PC-3 (cell line): ENCODE measurements at regions not wholly inside any gene's neighbourhood (a gene's known extent, or its start where the extent isn't known, plus 50 kb on each side); places are given as distances from the start of the nearest gene placed in this dataset.

ENCODE experiments used
- CTCF ChIP-seq: fragments of 300-600 bp; sonication (generic); conservative IDR thresholded peaks from 2 replicates; pipeline ENCODE4 v1.5.1; 2017; ENCODE audit warnings: antibody characterized with exemption, low read depth, mild to moderate bottlenecking, low read length
- EZH2 ChIP-seq: fragments of 300-600 bp; sonication (generic); IDR thresholded peaks from one replicate; pipeline ENCODE4 v1.6.1; 2017; ENCODE audit warnings: antibody characterized with exemption, mild to moderate bottlenecking, low read length; ENCODE audit not compliant: unreplicated experiment
- EZH2phosphoT487 ChIP-seq: fragments of 300-600 bp; sonication (generic); IDR thresholded peaks from 2 replicates; pipeline ENCODE4 v1.6.1; 2018; ENCODE audit warnings: mild to moderate bottlenecking, antibody characterized with exemption, low read length, borderline replicate concordance

- TF ChIP-seq EZH2phosphoT487 = no peak
- TF ChIP-seq CTCF = no peak
- TF ChIP-seq EZH2 = no peak
Measured at GRCh38 chr2:235416858-235417499, 76.9 kb upstream of the AGAP1 start.
